Neutrophil (primary cell): ENCODE measurements at regions not wholly inside any gene's neighbourhood (a gene's known extent, or its start where the extent isn't known, plus 50 kb on each side); places are given as distances from the start of the nearest gene placed in this dataset.
"Not testable (repeated sequence)": the region's sequence is repeated elsewhere in the genome, so short reads cannot be mapped to it uniquely, and the experiment has no call there.

ENCODE experiments used
- H3K27ac ChIP-seq: fragments of 200-600 bp; sonication (generic); 2 replicates; pipeline ENCODE4 v1.5.1; 2016; ENCODE audit warnings: mild to moderate bottlenecking, moderate library complexity
- H3K27me3 ChIP-seq: fragments of 200-600 bp; sonication (generic); 2 replicates; pipeline ENCODE4 v1.6.0; 2016; ENCODE audit warnings: mild to moderate bottlenecking
- H3K36me3 ChIP-seq: fragments of 200-600 bp; sonication (generic); 2 replicates; pipeline ENCODE4 v1.5.1; 2017
- H3K4me1 ChIP-seq, 2 experiments: fragments of 200-600 bp in 1 of 2; sonication (generic) in 1 of 2; 1 replicate in 1 of 2; 2 replicates in 1 of 2; pipeline versions ENCODE4 v1.5.1 to v1.6.1; 2013 to 2016; ENCODE audit warnings: low read depth in 1 of 2, low read length in 1 of 2, mild to moderate bottlenecking in 1 of 2, moderate library complexity in 1 of 2; ENCODE audit not compliant: control insufficient read depth in 1 of 2, insufficient read depth in 1 of 2
- H3K4me3 ChIP-seq, 2 experiments: fragments of 200-600 bp in 1 of 2; sonication (generic) in 1 of 2; 1 replicate in 1 of 2; 2 replicates in 1 of 2; pipeline ENCODE4 v1.5.1; 2013 to 2016; ENCODE audit warnings: low read depth in 1 of 2, low read length in 1 of 2, mild to moderate bottlenecking in 1 of 2, moderate library complexity in 1 of 2
- H3K9me3 ChIP-seq: fragments of 200-600 bp; sonication (generic); 2 replicates; pipeline ENCODE4 v1.5.1; 2016
- TF ChIP-seq, protein P1 (sequence below): fragments of 200-600 bp; sonication (generic); IDR thresholded peaks from 2 replicates; pipeline ENCODE4 v1.5.1; 2016; ENCODE audit warnings: antibody characterized with exemption

DNA sequence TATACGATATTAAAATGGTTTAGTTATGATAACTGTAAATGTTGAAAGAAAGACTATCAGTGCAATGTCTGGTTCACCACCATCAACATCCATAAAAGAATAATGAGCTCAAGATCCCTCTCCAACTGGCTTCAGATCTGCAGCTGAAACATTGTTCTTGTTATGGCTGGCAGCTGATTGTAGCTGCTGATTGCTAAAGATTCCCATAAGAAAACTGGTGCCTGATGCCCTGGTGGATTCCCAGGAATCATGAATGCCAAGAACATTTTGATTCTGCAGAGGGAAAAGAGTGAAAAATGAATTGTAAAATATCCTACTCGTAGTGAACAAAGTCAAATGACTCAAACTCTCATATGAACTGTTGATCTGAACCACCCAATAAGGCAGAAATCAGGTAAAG, 1160.2 kb downstream of the EPHA7 start:
- Histone ChIP-seq H3K27ac (no peak overlapping the region), H3K9me3 (no peaks in the 10 kb centered on the region), H3K36me3 (no peaks in the 10 kb centered on the region), H3K4me3 (no peak overlapping the region), H3K27me3 (no peaks in the 10 kb centered on the region), H3K4me1 (no peaks in the 10 kb centered on the region)
- TF ChIP-seq, protein P1, sequence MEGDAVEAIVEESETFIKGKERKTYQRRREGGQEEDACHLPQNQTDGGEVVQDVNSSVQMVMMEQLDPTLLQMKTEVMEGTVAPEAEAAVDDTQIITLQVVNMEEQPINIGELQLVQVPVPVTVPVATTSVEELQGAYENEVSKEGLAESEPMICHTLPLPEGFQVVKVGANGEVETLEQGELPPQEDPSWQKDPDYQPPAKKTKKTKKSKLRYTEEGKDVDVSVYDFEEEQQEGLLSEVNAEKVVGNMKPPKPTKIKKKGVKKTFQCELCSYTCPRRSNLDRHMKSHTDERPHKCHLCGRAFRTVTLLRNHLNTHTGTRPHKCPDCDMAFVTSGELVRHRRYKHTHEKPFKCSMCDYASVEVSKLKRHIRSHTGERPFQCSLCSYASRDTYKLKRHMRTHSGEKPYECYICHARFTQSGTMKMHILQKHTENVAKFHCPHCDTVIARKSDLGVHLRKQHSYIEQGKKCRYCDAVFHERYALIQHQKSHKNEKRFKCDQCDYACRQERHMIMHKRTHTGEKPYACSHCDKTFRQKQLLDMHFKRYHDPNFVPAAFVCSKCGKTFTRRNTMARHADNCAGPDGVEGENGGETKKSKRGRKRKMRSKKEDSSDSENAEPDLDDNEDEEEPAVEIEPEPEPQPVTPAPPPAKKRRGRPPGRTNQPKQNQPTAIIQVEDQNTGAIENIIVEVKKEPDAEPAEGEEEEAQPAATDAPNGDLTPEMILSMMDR: no peak

DNA sequence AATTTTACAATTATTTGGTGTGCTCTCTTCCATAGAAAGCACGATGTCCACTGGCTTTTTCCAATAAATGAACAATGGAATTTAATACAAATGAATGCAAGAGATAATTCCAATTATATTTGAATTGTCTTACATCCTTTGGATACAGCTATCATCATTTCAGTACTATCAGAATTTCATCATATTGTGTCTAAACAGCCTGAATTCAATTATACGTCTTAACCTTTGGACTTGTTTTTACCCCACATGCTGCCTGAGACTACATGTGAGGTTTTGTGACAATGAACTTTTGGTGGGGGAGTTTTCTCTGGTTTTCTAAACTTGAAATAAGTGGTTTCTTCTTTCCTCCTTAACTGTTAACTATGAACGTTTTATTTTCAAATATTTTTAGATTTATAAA, 1176.0 kb downstream of the EPHA7 start:
- Histone ChIP-seq H3K4me1 (no peaks in the 10 kb centered on the region), H3K36me3 (no peaks in the 10 kb centered on the region), H3K27ac (no peak overlapping the region), H3K4me3 (no peak overlapping the region), H3K27me3 (no peaks in the 10 kb centered on the region), H3K9me3 (no peaks in the 10 kb centered on the region)
- TF ChIP-seq, protein P1: no peak

DNA sequence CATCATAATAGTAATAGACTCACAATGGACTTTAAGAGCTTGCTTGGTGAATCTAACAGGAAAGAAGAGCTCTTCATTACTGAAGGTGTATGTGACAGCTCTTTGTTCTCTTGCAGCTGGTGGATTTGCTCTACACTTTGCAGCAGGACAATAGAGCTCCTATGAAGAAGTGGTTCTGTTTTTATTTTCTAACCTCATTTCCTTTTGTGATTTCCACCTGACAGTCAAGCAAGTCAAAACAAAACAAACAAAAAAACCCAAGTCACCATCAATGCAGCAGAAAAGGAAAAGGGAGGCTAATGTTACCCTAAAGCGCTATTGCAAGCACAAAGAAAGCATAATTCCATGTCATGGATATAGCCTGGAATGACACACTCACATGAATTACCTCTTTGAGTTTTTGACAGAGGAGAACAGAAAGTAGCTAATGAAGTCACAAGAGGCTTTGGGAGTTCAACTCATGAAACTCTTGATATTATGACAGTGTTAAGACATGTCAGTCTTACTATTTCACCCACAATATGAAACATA, 1188.1 kb downstream of the EPHA7 start:
- H3K4me3 ChIP-seq: no peak overlapping the region
- H3K36me3 ChIP-seq: no peaks in the 10 kb centered on the region

DNA sequence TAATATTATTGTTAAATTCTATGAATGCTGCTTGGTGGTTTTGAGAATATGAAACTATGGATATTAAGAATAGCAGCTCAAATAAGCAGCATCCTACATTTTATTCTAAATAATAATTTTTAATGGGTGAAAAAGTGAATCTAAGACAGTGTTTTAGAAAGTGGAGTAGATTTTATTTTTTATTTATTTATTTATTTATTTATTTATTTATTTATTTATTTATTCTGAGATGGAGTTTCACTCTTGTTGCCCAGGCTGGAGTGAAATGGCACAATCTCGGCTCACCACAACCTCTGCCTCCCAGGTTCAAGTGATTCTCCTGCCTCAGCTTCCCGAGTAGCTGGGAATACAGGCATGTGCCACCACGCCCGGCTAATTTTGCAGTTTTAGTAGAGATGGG, 1199.4 kb downstream of the EPHA7 start:
- not testable (repeated sequence) for H3K4me1 ChIP-seq, H3K27ac ChIP-seq, H3K4me3 ChIP-seq, H3K36me3 ChIP-seq, H3K27me3 ChIP-seq, H3K9me3 ChIP-seq

More for the DNA sequence above, 1188.1 kb downstream of the EPHA7 start:
- TF ChIP-seq, protein P1: no peak
- H3K27me3 ChIP-seq: no peaks in the 10 kb centered on the region
- no peak overlapping the region for H3K27ac ChIP-seq
- no peaks in the 10 kb centered on the region for H3K4me1 ChIP-seq
- H3K9me3 ChIP-seq: no peaks in the 10 kb centered on the region

DNA sequence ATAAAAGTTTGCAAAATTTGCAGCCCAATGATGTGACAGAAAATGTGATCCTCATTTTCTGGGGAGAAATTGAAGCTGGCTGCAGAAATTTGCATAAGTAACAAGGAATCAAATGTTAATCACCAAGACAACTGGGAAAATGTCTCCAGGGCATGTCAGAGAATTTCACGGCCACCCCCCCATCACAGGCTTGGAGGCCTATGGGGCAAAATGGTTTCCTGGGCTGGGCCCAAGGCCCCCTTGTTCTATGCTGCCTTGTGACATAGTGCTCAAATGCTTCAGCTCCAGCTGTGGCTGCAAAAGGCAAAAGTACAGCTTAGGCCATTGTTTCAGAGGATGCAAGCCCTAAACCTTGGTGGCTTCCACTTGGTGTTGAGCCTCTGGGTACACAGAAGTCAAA, 1202.6 kb downstream of the EPHA7 start:
- Histone ChIP-seq H3K9me3 (no peaks in the 10 kb centered on the region), H3K4me1 (no peaks in the 10 kb centered on the region), H3K27me3 (no peaks in the 10 kb centered on the region), H3K4me3 (no peak overlapping the region), H3K27ac (no peak overlapping the region), H3K36me3 (no peaks in the 10 kb centered on the region)
- TF ChIP-seq, protein P1: no peak

DNA sequence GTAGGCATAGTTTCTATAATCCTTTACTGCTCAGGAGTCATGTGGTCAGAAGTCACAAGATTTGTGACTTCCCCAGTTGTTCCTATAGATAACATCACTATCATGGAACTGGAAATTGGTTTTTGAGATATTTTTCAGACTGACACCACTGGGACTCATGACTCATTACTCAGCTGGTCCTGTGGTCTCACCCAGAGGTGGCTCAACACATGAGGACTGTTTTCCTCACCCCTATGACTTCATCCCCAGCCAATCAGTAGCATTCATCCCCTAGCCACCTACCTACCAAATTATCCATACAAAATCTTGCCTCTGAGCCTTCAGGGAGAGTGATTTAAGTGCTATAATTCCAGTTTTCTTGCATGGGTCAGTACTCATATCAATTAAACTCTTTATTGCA, 1217.7 kb downstream of the EPHA7 start:
- no peaks in the 10 kb centered on the region for H3K36me3 ChIP-seq
- H3K4me3 ChIP-seq: no peak overlapping the region

More for the DNA sequence above, 1217.7 kb downstream of the EPHA7 start:
- no peaks in the 10 kb centered on the region for H3K9me3 ChIP-seq
- H3K27ac ChIP-seq: no peak overlapping the region
- TF ChIP-seq, protein P1: no peak
- H3K4me1 ChIP-seq: no peaks in the 10 kb centered on the region
- no peaks in the 10 kb centered on the region for H3K27me3 ChIP-seq
